ENCODE measurements at regions not wholly inside any gene's neighbourhood (a gene's known extent, or its start where the extent isn't known, plus 50 kb on each side); places are given as distances from the start of the nearest gene placed in this dataset.
"Not testable (repeated sequence)": the region's sequence is repeated elsewhere in the genome, so short reads cannot be mapped to it uniquely, and the experiment has no call there.

- H3K79me2 ChIP-seq (ENCODE audit: insufficient read depth, low read depth); H3K9ac ChIP-seq; H3K27ac ChIP-seq; H3K4me2 ChIP-seq; H2AFZ ChIP-seq (ENCODE audit: low read depth); H3K36me3 ChIP-seq (ENCODE audit: insufficient read depth); H3K4me3 ChIP-seq (IDR thresholded peaks at IDR 0.05; ENCODE audit: insufficient read depth, low read depth, low read length); H3K27me3 ChIP-seq (ENCODE audit: insufficient read depth, low read depth); H3K4me1 ChIP-seq (ENCODE audit: low read depth, poor library complexity, severe bottlenecking); H4K20me1 ChIP-seq (ENCODE audit: insufficient read depth): not testable (repeated sequence)
Observed at GRCh38 chr1:143850637-143851036, 121.1 kb downstream of the FAM72C start.

- not testable (repeated sequence) for H3K27ac ChIP-seq
Observed at GRCh38 chr1:143848859-143849258, 122.9 kb downstream of the FAM72C start.

GRCh38 chr1:143845193-143845592 lies 126.6 kb downstream of the FAM72C start:
- H3K4me3 ChIP-seq (IDR thresholded peaks at IDR 0.05; ENCODE audit: insufficient read depth, low read depth, low read length); H2AFZ ChIP-seq (ENCODE audit: low read depth); H3K4me2 ChIP-seq; H3K79me2 ChIP-seq (ENCODE audit: insufficient read depth, low read depth); H3K27me3 ChIP-seq (ENCODE audit: insufficient read depth, low read depth); H3K27ac ChIP-seq; H3K36me3 ChIP-seq (ENCODE audit: insufficient read depth); H4K20me1 ChIP-seq (ENCODE audit: insufficient read depth); H3K4me1 ChIP-seq (ENCODE audit: low read depth, poor library complexity, severe bottlenecking); H3K9ac ChIP-seq: not testable (repeated sequence)

More at GRCh38 chr1:143848859-143849258, 122.9 kb downstream of the FAM72C start:
- H3K4me2 ChIP-seq; H4K20me1 ChIP-seq (ENCODE audit: insufficient read depth); H3K9ac ChIP-seq; H3K27me3 ChIP-seq (ENCODE audit: insufficient read depth, low read depth); H3K4me1 ChIP-seq (ENCODE audit: low read depth, poor library complexity, severe bottlenecking); H2AFZ ChIP-seq (ENCODE audit: low read depth); H3K79me2 ChIP-seq (ENCODE audit: insufficient read depth, low read depth); H3K36me3 ChIP-seq (ENCODE audit: insufficient read depth); H3K4me3 ChIP-seq (IDR thresholded peaks at IDR 0.05; ENCODE audit: insufficient read depth, low read depth, low read length): not testable (repeated sequence)

GRCh38 chr1:143842058-143842457 lies 129.7 kb downstream of the FAM72C start:
- not testable (repeated sequence) for H3K9ac ChIP-seq; H4K20me1 ChIP-seq (ENCODE audit: insufficient read depth); H2AFZ ChIP-seq (ENCODE audit: low read depth); H3K4me2 ChIP-seq; H3K4me3 ChIP-seq (IDR thresholded peaks at IDR 0.05; ENCODE audit: insufficient read depth, low read depth, low read length); H3K27ac ChIP-seq; H3K27me3 ChIP-seq (ENCODE audit: insufficient read depth, low read depth); H3K79me2 ChIP-seq (ENCODE audit: insufficient read depth, low read depth); H3K36me3 ChIP-seq (ENCODE audit: insufficient read depth); H3K4me1 ChIP-seq (ENCODE audit: low read depth, poor library complexity, severe bottlenecking)

- not testable (repeated sequence) for H3K79me2 ChIP-seq (ENCODE audit: insufficient read depth, low read depth); H3K4me2 ChIP-seq; H3K4me1 ChIP-seq (ENCODE audit: low read depth, poor library complexity, severe bottlenecking); H3K27me3 ChIP-seq (ENCODE audit: insufficient read depth, low read depth); H3K4me3 ChIP-seq (IDR thresholded peaks at IDR 0.05; ENCODE audit: insufficient read depth, low read depth, low read length); H3K36me3 ChIP-seq (ENCODE audit: insufficient read depth); H3K27ac ChIP-seq; H2AFZ ChIP-seq (ENCODE audit: low read depth); H3K9ac ChIP-seq; H4K20me1 ChIP-seq (ENCODE audit: insufficient read depth)
Observed at GRCh38 chr1:143839182-143839581, 132.6 kb downstream of the FAM72C start.

GRCh38 chr1:143838598-143838929 lies 133.2 kb downstream of the FAM72C start:
- not testable (repeated sequence) for H3K4me2 ChIP-seq; H3K9ac ChIP-seq; H3K4me3 ChIP-seq (IDR thresholded peaks at IDR 0.05; ENCODE audit: insufficient read depth, low read depth, low read length); H3K36me3 ChIP-seq (ENCODE audit: insufficient read depth); H3K79me2 ChIP-seq (ENCODE audit: insufficient read depth, low read depth); H3K4me1 ChIP-seq (ENCODE audit: low read depth, poor library complexity, severe bottlenecking); H2AFZ ChIP-seq (ENCODE audit: low read depth); H3K27me3 ChIP-seq (ENCODE audit: insufficient read depth, low read depth); H3K27ac ChIP-seq; H4K20me1 ChIP-seq (ENCODE audit: insufficient read depth)

- H3K79me2 ChIP-seq (ENCODE audit: insufficient read depth, low read depth); H3K36me3 ChIP-seq (ENCODE audit: insufficient read depth); H2AFZ ChIP-seq (ENCODE audit: low read depth); H3K27me3 ChIP-seq (ENCODE audit: insufficient read depth, low read depth); H3K4me1 ChIP-seq (ENCODE audit: low read depth, poor library complexity, severe bottlenecking); H3K4me3 ChIP-seq (IDR thresholded peaks at IDR 0.05; ENCODE audit: insufficient read depth, low read depth, low read length); H3K9ac ChIP-seq; H4K20me1 ChIP-seq (ENCODE audit: insufficient read depth); H3K4me2 ChIP-seq; H3K27ac ChIP-seq: not testable (repeated sequence)
Observed at GRCh38 chr1:143837924-143838597, 133.7 kb downstream of the FAM72C start.

GRCh38 chr1:143833376-143833775 lies 138.4 kb downstream of the FAM72C start:
- not testable (repeated sequence) for H3K4me3 ChIP-seq (IDR thresholded peaks at IDR 0.05; ENCODE audit: insufficient read depth, low read depth, low read length); H3K27ac ChIP-seq; H3K36me3 ChIP-seq (ENCODE audit: insufficient read depth); H3K27me3 ChIP-seq (ENCODE audit: insufficient read depth, low read depth); H3K4me2 ChIP-seq; H2AFZ ChIP-seq (ENCODE audit: low read depth); H3K9ac ChIP-seq; H3K4me1 ChIP-seq (ENCODE audit: low read depth, poor library complexity, severe bottlenecking); H3K79me2 ChIP-seq (ENCODE audit: insufficient read depth, low read depth); H4K20me1 ChIP-seq (ENCODE audit: insufficient read depth)

- not testable (repeated sequence) for H3K4me2 ChIP-seq; H4K20me1 ChIP-seq (ENCODE audit: insufficient read depth); H3K4me3 ChIP-seq (IDR thresholded peaks at IDR 0.05; ENCODE audit: insufficient read depth, low read depth, low read length); H3K36me3 ChIP-seq (ENCODE audit: insufficient read depth); H3K27me3 ChIP-seq (ENCODE audit: insufficient read depth, low read depth); H2AFZ ChIP-seq (ENCODE audit: low read depth); H3K9ac ChIP-seq; H3K27ac ChIP-seq; H3K4me1 ChIP-seq (ENCODE audit: low read depth, poor library complexity, severe bottlenecking); H3K79me2 ChIP-seq (ENCODE audit: insufficient read depth, low read depth)
Observed at GRCh38 chr1:143832379-143832716, 139.4 kb downstream of the FAM72C start.

GRCh38 chr1:143831479-143832378 lies 140.1 kb downstream of the FAM72C start:
- not testable (repeated sequence) for H3K27ac ChIP-seq; H3K27me3 ChIP-seq (ENCODE audit: insufficient read depth, low read depth); H2AFZ ChIP-seq (ENCODE audit: low read depth); H3K79me2 ChIP-seq (ENCODE audit: insufficient read depth, low read depth); H3K36me3 ChIP-seq (ENCODE audit: insufficient read depth); H3K4me2 ChIP-seq; H3K4me1 ChIP-seq (ENCODE audit: low read depth, poor library complexity, severe bottlenecking); H3K4me3 ChIP-seq (IDR thresholded peaks at IDR 0.05; ENCODE audit: insufficient read depth, low read depth, low read length); H3K9ac ChIP-seq; H4K20me1 ChIP-seq (ENCODE audit: insufficient read depth)
